A549 (cell line): ENCODE measurements at regions not wholly inside any gene's neighbourhood (a gene's known extent, or its start where the extent isn't known, plus 50 kb on each side); places are given as distances from the start of the nearest gene placed in this dataset.

ENCODE experiments used
- ATAC-seq, 2 experiments: fragments of 200-7000 bp in 1 of 2; fragments of >200 bp in 1 of 2; cut with Nextera tagmentation in 1 of 2; cut with Tn5 transposase in 1 of 2; 3 replicates each; pipeline versions ENCODE4 v1.8.0 to v1.9.1; 2018 to 2020; ENCODE audit warnings: mild to moderate bottlenecking in 1 of 2, moderate library complexity in 1 of 2
- CTCF ChIA-PET: fragments of 300-600 bp; sonication (Branson Sonifier 250); formaldehyde crosslinking; extraction: SDS; loops from one replicate; lab custom pipeline; 2021; ENCODE audit warnings: antibody characterized with exemption, inconsistent platforms; lab: Yijun Ruan, JAX
- POLR2A ChIA-PET: fragments of 350-600 bp; formaldehyde crosslinking; extraction: SDS; loops from one replicate; lab custom pipeline; 2021; ENCODE audit warnings: antibody characterized with exemption, inconsistent platforms; lab: Yijun Ruan, JAX
- DNase-seq, 2 experiments: peaks; one replicate each; pipeline versions ENCODE4 v3.0.0 to v3.0.0-alpha.2; 2011 to 2016; ENCODE audit warnings: low read depth in 1 of 2, low spot score in 1 of 2
- FAIRE-seq: peaks from 2 replicates; lab custom pipeline; 2011; peaks lifted over from hg19 to GRCh38; lab: Jason Lieb, UNC
- H3K27ac ChIP-seq, 2 experiments: fragments of >200 bp; sonication (Bioruptor Twin); formaldehyde crosslinking; 3 replicates each; pipeline ENCODE4 v1.5.1; 2016 to 2017
- H3K4me1 ChIP-seq: fragments of >200 bp; sonication (Bioruptor Twin); formaldehyde crosslinking; 3 replicates; pipeline ENCODE4 v1.6.1; 2016
- H3K4me2 ChIP-seq: fragments of >200 bp; sonication (Bioruptor Twin); formaldehyde crosslinking; 3 replicates; pipeline ENCODE4 v1.6.1; 2016
- H3K4me3 ChIP-seq: fragments of >200 bp; sonication (Bioruptor Twin); formaldehyde crosslinking; 3 replicates; pipeline ENCODE4 v1.5.1; 2016
- H3K9me3 ChIP-seq: fragments of >200 bp; sonication (Bioruptor Twin); formaldehyde crosslinking; 3 replicates; pipeline ENCODE4 v1.6.1; 2016
- BHLHE40 ChIP-seq: IDR thresholded peaks from 2 replicates; pipeline ENCODE4 v1.6.1; 2012; ENCODE audit warnings: low read depth, low read length, inconsistent platforms
- CBX2 ChIP-seq: fragments of 200-600 bp; sonication (generic); IDR thresholded peaks from 2 replicates; pipeline ENCODE4 v1.6.1; 2016; ENCODE audit warnings: low read depth, mild to moderate bottlenecking, borderline replicate concordance
- CEBPB ChIP-seq, 2 experiments: fragments of >200 bp in 1 of 2; sonication (Bioruptor Twin) in 1 of 2; formaldehyde crosslinking in 1 of 2; IDR thresholded peaks; 2 replicates each; pipeline ENCODE4 v1.6.1; 2012 to 2016
- FOXS1 ChIP-seq: fragments of 250-450 bp; sonication (Bioruptor Pico); IDR thresholded peaks from 2 replicates; pipeline ENCODE4 v1.5.0; 2020; ENCODE audit warnings: mild to moderate bottlenecking, moderate library complexity
- GATA3 ChIP-seq: IDR thresholded peaks from 2 replicates; pipeline ENCODE4 v1.6.1; 2012; ENCODE audit warnings: borderline replicate concordance
- HOXA7 ChIP-seq: fragments of 250-450 bp; sonication (Bioruptor Pico); IDR thresholded peaks from 2 replicates; pipeline ENCODE4 v1.5.0; 2020; ENCODE audit warnings: mild to moderate bottlenecking, moderate library complexity
- HOXB13 ChIP-seq: fragments of 250-450 bp; sonication (Bioruptor Pico); IDR thresholded peaks from 2 replicates; pipeline ENCODE4 v1.5.0; 2020; ENCODE audit warnings: low read depth, mild to moderate bottlenecking, moderate library complexity
- HOXB5 ChIP-seq: fragments of 250-450 bp; sonication (Bioruptor Pico); IDR thresholded peaks from 2 replicates; pipeline ENCODE4 v1.5.0; 2020; ENCODE audit warnings: mild to moderate bottlenecking, moderate library complexity
- KDM1A ChIP-seq: fragments of 200-600 bp; sonication (generic); IDR thresholded peaks from 2 replicates; pipeline ENCODE4 v1.6.1; 2016; ENCODE audit warnings: low read depth, mild to moderate bottlenecking
- MAFK ChIP-seq: fragments of 450-650 bp; IDR thresholded peaks from 2 replicates; pipeline ENCODE4 v1.6.1; 2014; ENCODE audit not compliant: partially characterized antibody
- NR3C1 ChIP-seq: fragments of >200 bp; sonication (Bioruptor Twin); formaldehyde crosslinking; IDR thresholded peaks from 3 replicates; pipeline ENCODE4 v1.6.1; 2017
- RAD21 ChIP-seq, 2 experiments: fragments of >200 bp in 1 of 2; sonication (Bioruptor Twin) in 1 of 2; formaldehyde crosslinking in 1 of 2; IDR thresholded peaks in 1 of 2; conservative IDR thresholded peaks in 1 of 2; 2 replicates in 1 of 2; 3 replicates in 1 of 2; pipeline ENCODE4 v1.6.1; 2012 to 2018; ENCODE audit warnings: inconsistent platforms in 1 of 2
- RARB ChIP-seq: fragments of 250-450 bp; sonication (Bioruptor Pico); IDR thresholded peaks from 2 replicates; pipeline ENCODE4 v1.8.0; 2021; ENCODE audit warnings: mild to moderate bottlenecking, moderate library complexity
- RNF2 ChIP-seq: fragments of 200-600 bp; sonication (generic); IDR thresholded peaks from 2 replicates; pipeline ENCODE4 v1.6.1; 2016; ENCODE audit warnings: low read depth, mild to moderate bottlenecking, antibody characterized with exemption, moderate library complexity, borderline replicate concordance
- SMC3 ChIP-seq: fragments of >200 bp; sonication (Bioruptor Twin); formaldehyde crosslinking; IDR thresholded peaks from 3 replicates; pipeline ENCODE4 v1.6.1; 2018; ENCODE audit warnings: inconsistent platforms
- SREBF2 ChIP-seq: fragments of 450-650 bp; IDR thresholded peaks from 2 replicates; pipeline ENCODE4 v1.6.1; 2014; ENCODE audit warnings: mild to moderate bottlenecking, moderate library complexity
- ZFP36 ChIP-seq: fragments of 450-650 bp; IDR thresholded peaks from 2 replicates; pipeline ENCODE4 v1.6.1; 2014; ENCODE audit warnings: borderline replicate concordance; ENCODE audit not compliant: partially characterized antibody
- ZSCAN20 ChIP-seq: fragments of 250-450 bp; sonication (Bioruptor Pico); IDR thresholded peaks from 2 replicates; pipeline ENCODE4 v1.8.0; 2022; ENCODE audit warnings: mild to moderate bottlenecking, moderate library complexity
- WGBS: methylation state at CpG from one replicate; pipeline ENCODE4 v1.1.6; 2017; ENCODE audit errors: missing lambda C conversion rate; 5-methylcytosine and 5-hydroxymethylcytosine counted together
- TF ChIP-seq, protein P1 (sequence below): fragments of 200-600 bp; sonication (generic); IDR thresholded peaks from 2 replicates; pipeline ENCODE4 v1.6.1; 2016; ENCODE audit warnings: antibody characterized with exemption, mild to moderate bottlenecking, moderate library complexity
- TF ChIP-seq, protein P2 (sequence below): IDR thresholded peaks from 2 replicates; pipeline ENCODE4 v1.6.1; 2012; ENCODE audit warnings: low read depth, borderline replicate concordance
- TF ChIP-seq, protein P3 (sequence below): IDR thresholded peaks from 2 replicates; pipeline ENCODE4 v1.6.1; 2012
- TF ChIP-seq, protein P4 (sequence below): fragments of 450-650 bp; IDR thresholded peaks from 2 replicates; pipeline ENCODE4 v1.6.1; 2014; ENCODE audit warnings: antibody characterized with exemption
- TF ChIP-seq, protein P5 (sequence below): fragments of 250-450 bp; sonication (Bioruptor Pico); IDR thresholded peaks from 2 replicates; pipeline ENCODE4 v1.5.0; 2021; ENCODE audit warnings: mild to moderate bottlenecking, moderate library complexity, borderline replicate concordance
- TF ChIP-seq, protein P6 (sequence below): fragments of 250-450 bp; sonication (Bioruptor Pico); IDR thresholded peaks from 2 replicates; pipeline ENCODE4 v1.5.0; 2020; ENCODE audit warnings: low read depth, mild to moderate bottlenecking, moderate library complexity

DNA sequence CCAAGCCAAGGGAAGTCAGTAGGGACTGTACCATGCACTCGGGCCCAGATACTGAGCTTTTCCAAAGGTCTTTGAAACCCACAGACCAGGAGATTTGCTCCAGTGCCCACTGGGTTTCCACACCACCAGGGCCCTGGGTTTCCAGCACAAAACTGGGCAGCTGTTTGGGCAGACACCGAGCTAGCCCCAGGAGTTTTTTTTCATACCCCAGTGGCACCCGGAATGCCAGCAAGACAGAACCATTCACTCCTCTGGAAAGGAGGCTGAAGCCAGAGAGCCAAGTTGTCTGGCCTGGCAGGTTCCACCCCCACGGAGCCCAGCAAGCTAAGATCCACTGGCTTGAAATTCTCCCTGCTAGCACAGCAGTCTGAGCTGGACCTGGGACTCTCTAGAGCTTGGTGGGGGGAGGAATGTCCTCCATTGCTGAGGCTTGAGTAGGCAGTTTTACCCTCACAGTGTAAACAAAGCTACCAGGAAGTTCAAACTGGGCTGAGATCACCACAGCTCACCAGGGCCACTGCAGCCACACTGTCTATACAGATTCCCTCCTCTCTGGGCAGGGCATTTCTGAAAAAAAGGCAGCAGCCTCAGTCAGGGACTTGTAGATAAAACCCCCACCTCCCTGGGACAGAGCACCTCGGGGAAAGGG, 793.7 kb downstream of the RPS29 start:
- DNase-seq, result no peak
- ChIA-PET CTCF (no interaction called here), POLR2A (no interaction called here)
- no peak overlapping the region for H3K27ac ChIP-seq
- H3K4me3 ChIP-seq, result no peak overlapping the region
- ATAC-seq, result no peak
- H3K4me1 ChIP-seq, result no peaks in the 10 kb centered on the region
- no peak overlapping the region for H3K4me2 ChIP-seq
- H3K9me3 ChIP-seq, result no peaks in the 10 kb centered on the region
- TF ChIP-seq, protein P1, sequence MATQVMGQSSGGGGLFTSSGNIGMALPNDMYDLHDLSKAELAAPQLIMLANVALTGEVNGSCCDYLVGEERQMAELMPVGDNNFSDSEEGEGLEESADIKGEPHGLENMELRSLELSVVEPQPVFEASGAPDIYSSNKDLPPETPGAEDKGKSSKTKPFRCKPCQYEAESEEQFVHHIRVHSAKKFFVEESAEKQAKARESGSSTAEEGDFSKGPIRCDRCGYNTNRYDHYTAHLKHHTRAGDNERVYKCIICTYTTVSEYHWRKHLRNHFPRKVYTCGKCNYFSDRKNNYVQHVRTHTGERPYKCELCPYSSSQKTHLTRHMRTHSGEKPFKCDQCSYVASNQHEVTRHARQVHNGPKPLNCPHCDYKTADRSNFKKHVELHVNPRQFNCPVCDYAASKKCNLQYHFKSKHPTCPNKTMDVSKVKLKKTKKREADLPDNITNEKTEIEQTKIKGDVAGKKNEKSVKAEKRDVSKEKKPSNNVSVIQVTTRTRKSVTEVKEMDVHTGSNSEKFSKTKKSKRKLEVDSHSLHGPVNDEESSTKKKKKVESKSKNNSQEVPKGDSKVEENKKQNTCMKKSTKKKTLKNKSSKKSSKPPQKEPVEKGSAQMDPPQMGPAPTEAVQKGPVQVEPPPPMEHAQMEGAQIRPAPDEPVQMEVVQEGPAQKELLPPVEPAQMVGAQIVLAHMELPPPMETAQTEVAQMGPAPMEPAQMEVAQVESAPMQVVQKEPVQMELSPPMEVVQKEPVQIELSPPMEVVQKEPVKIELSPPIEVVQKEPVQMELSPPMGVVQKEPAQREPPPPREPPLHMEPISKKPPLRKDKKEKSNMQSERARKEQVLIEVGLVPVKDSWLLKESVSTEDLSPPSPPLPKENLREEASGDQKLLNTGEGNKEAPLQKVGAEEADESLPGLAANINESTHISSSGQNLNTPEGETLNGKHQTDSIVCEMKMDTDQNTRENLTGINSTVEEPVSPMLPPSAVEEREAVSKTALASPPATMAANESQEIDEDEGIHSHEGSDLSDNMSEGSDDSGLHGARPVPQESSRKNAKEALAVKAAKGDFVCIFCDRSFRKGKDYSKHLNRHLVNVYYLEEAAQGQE, result no peak
- no peak for TF ChIP-seq RNF2
- TF ChIP-seq HOXB13 (CRISPR knock-in tag), result no peak
- TF ChIP-seq ZSCAN20, result no peak
- TF ChIP-seq CEBPB (IDR thresholded peaks at IDR 0.05), result no peak
- TF ChIP-seq RAD21 (conservative IDR thresholded peaks at IDR 0.05 in 1 of 2, IDR thresholded peaks at IDR 0.05 in 1 of 2), result no peak
- TF ChIP-seq KDM1A, result no peak
- TF ChIP-seq SMC3, result no peak
- no peak for TF ChIP-seq HOXA7 (CRISPR knock-in tag)
- TF ChIP-seq, protein P2, sequence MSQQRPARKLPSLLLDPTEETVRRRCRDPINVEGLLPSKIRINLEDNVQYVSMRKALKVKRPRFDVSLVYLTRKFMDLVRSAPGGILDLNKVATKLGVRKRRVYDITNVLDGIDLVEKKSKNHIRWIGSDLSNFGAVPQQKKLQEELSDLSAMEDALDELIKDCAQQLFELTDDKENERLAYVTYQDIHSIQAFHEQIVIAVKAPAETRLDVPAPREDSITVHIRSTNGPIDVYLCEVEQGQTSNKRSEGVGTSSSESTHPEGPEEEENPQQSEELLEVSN, result no peak
- TF ChIP-seq ZFP36, result no peak
- no peak for TF ChIP-seq CBX2
- TF ChIP-seq NR3C1, result no peak
- TF ChIP-seq BHLHE40, result no peak
- TF ChIP-seq, protein P3, sequence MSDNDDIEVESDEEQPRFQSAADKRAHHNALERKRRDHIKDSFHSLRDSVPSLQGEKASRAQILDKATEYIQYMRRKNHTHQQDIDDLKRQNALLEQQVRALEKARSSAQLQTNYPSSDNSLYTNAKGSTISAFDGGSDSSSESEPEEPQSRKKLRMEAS, result no peak
- TF ChIP-seq, protein P4, sequence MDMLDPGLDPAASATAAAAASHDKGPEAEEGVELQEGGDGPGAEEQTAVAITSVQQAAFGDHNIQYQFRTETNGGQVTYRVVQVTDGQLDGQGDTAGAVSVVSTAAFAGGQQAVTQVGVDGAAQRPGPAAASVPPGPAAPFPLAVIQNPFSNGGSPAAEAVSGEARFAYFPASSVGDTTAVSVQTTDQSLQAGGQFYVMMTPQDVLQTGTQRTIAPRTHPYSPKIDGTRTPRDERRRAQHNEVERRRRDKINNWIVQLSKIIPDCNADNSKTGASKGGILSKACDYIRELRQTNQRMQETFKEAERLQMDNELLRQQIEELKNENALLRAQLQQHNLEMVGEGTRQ, result no peak
- TF ChIP-seq HOXB5 (CRISPR knock-in tag), result no peak
- WGBS, result 0% methylated on average over 3 of the region's 5 CpGs
- no peak for FAIRE-seq

DNA sequence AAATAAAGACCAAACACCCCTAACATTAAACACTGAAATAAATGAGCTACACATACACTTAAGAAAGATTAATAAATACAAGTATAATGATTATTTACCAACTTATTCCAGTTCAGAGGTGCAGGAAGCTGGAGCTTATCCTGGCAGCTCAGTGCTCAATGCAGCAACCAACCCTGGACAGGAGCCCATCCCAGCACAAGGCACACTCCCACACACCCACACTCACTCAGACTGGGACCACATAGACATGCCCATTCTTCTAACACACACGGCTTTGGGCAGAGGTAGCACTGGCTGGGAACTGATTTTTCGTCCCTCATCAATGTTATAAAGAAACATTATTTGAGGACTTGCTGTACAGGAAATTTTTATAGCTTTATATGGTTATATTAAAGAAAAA, 797.4 kb downstream of the RPS29 start:
- no peak overlapping the region for H3K4me2 ChIP-seq
- no peaks in the 10 kb centered on the region for H3K4me1 ChIP-seq
- ATAC-seq (no peak), DNase-seq (no peak), FAIRE-seq (no peak)
- no peaks in the 10 kb centered on the region for H3K9me3 ChIP-seq
- no peak overlapping the region for H3K27ac ChIP-seq
- WGBS, result 6% methylated on average over 2 of the region's 2 CpGs
- TF ChIP-seq RARB (CRISPR knock-in tag), result no peak
- TF ChIP-seq CEBPB (IDR thresholded peaks at IDR 0.05), result no peak
- TF ChIP-seq SREBF2, result no peak
- TF ChIP-seq, protein P5, sequence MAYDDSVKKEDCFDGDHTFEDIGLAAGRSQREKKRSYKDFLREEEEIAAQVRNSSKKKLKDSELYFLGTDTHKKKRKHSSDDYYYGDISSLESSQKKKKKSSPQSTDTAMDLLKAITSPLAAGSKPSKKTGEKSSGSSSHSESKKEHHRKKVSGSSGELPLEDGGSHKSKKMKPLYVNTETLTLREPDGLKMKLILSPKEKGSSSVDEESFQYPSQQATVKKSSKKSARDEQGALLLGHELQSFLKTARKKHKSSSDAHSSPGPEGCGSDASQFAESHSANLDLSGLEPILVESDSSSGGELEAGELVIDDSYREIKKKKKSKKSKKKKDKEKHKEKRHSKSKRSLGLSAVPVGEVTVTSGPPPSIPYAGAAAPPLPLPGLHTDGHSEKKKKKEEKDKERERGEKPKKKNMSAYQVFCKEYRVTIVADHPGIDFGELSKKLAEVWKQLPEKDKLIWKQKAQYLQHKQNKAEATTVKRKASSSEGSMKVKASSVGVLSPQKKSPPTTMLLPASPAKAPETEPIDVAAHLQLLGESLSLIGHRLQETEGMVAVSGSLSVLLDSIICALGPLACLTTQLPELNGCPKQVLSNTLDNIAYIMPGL (CRISPR knock-in tag), result no peak
- TF ChIP-seq GATA3, result no peak
- TF ChIP-seq MAFK, result no peak
- TF ChIP-seq, protein P6, sequence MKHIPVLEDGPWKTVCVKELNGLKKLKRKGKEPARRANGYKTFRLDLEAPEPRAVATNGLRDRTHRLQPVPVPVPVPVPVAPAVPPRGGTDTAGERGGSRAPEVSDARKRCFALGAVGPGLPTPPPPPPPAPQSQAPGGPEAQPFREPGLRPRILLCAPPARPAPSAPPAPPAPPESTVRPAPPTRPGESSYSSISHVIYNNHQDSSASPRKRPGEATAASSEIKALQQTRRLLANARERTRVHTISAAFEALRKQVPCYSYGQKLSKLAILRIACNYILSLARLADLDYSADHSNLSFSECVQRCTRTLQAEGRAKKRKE (CRISPR knock-in tag), result no peak
- no peak for TF ChIP-seq FOXS1 (CRISPR knock-in tag)
- CTCF ChIA-PET, result no interaction called here
- no peak overlapping the region for H3K4me3 ChIP-seq
- POLR2A ChIA-PET, result no interaction called here
